ENCODE measurements at regions not wholly inside any gene's neighbourhood (a gene's known extent, or its start where the extent isn't known, plus 50 kb on each side); places are given as distances from the start of the nearest gene placed in this dataset.
A peak's percentile ranks its signal among the peaks of the same experiment; 100 is the strongest.

DNA sequence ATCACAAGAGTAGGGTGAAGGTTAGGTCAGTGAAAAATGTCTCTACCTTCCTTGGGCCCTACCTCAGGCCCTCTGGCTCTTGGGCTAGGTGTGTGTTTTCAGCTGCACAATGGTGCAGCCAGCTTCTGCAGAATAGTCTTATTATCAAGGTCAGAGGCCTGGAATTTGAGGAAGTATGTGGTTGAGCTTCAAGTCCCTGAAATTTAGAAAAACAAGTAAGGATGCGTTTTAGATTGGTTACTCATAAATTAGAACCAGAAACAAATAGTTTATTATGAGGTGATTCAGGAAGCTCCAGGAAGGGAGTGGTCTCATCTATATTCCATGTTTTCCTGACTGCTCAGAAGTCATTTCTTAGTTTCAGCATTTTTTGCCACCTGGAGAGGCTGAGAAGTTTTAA lies 204.2 kb upstream of the CELF4 start:
- no peak for DNase-seq

DNA sequence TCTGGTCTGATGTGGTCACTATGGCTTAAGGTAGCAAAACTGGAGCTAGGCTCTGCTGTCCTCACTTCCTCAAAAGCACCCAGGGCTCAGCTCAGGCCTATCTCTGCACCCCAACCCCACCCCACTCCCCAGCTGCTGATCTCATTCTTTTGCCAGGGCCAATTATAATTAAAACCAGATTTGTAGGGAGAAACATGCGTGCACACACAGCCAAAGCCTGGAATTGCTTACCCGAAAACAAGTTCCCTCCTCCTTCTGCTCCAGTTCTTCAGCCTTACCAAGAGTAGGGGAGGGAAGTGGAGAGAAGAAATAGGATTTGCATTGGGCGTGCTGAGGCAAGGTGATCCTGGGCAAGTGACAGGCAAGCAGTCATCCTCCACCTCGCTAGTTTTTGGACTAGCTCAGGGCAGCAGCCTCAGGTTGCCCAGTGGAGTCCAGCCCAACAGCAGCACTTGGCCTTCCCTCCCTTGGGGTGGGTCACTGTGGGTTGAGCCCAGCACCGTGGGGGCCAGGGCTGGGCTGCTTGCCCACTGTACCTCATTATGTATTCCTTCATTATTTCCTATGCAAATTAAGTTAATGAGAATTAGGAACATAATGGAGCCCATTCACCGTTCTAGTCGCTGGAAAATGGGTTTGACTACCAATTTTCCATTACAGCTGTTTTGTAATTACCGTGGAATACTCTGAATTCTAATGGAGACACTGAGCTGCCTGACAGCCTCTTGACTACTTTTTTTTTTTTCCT lies 199.1 kb upstream of the CELF4 start:
- no peak for DNase-seq

GRCh38 chr18:37762076-37762621 lies 196.6 kb upstream of the CELF4 start:
- no peak for DNase-seq

GRCh38 chr18:37754141-37754540 lies 188.5 kb upstream of the CELF4 start:
- no peak for DNase-seq

- DNase-seq = no peak
Observed at GRCh38 chr18:37742436-37742835, 176.8 kb upstream of the CELF4 start.

DNA sequence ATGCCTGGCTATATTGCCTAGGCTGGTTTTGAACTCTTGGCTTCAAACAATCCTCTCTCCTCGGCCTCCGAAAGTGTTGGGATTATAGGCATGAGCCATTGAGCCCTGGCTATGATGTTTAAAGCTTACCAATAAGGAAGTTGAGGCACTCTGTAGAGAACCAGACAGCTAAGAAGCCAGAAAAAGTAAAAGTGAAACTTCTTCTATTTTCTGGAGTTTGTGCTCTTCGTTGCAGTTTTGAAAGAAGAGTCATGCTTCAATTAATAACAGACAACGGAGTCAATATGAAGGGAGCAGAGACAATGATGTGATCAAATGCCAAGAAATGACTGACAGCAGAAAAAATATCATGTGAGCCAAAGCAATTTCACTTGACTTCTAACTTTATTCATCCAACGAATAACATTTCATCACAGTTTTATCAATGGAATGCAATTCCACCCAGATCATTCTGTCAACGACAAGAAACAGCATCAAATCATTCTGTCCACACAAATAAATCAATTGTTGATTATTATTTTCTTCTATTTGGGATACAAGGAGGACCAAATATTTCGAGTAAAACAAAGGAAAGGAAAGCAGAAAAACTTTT lies 175.5 kb upstream of the CELF4 start:
- DNase-seq = no peak

- DNase-seq = no peak
Observed at GRCh38 chr18:37734406-37734805, 168.8 kb upstream of the CELF4 start.

DNA sequence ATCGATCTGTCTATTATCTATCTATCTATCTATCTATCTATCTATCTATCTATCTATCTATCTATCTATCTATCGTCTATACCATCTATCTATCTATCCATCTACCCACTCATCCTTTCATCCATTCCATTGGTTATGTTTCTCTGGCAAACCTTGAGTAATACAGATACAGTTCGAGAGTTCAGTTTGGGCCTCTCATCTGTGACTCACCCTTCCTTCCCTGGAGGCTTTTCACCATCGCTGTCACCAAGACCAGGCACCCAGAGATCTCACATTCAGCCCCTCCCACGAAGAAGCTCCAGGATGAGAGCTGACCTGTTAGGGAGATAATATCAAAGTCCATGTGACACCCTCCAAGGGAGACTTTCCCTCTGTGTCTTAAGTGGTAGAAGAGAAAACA lies 164.1 kb upstream of the CELF4 start:
- no peak for DNase-seq

DNA sequence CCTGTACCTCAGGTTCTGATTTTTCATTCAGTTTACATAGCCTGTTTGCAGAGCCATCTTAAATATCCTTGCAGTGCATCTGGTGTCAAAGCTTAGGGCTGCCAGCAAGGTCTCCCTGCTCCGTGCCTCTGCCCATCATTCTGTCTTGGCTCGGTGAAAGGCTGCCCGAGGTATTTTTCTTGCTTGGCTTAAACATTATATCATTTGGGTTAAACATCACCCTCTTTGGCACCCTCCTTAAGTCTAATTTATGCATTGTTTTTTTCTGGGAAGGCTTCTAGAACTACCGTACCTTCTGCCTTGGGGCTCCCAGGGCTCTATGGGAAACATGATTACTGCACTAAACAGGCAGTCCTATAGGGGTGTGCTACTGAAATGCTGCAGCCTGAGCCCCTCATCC lies 158.6 kb upstream of the CELF4 start:
- DNase-seq = no peak

GRCh38 chr18:37721544-37722522 lies 156.2 kb upstream of the CELF4 start:
- no peak for DNase-seq

GRCh38 chr18:37720663-37721062 lies 155.1 kb upstream of the CELF4 start:
- DNase-seq = no peak

DNA sequence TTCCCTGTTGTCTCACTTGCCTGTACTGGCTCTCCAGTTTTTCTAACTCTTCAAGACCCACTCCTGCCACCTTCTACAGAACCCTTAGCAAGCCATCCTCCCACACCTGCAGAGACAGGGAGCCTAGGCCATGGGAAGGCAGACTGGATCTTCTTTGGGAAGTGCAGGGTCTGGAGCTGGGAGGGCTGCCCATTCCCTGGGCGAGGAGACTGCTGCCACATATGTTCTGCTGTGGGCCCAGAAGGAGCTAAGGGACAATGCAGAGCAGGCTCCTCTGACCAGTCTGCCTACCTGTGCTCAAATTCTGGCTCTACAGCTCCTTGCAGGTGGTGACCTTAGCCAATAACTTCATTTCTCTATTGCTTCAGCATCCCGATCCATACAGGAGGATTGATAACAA lies 152.1 kb upstream of the CELF4 start:
- no peak for DNase-seq

DNA sequence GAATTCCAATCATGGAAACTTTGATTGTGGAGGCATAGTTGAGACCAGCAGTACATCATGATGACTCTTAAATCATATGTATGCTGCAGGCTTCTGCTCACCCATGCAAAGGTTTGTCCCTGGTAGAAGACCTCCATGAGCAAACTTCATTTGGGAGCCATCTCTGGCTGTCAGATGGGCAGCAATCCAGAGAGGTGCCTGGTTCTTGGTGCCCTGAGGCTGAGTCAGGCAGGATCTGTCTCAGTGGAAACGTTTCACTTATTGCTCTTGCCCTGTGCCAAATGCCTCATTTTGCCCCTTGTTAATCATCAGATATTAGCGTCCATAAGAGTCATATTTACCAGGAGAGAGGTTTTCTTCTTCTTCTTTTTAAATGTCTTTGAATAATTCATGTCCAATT lies 151.5 kb upstream of the CELF4 start:
- DNase-seq = no peak

DNA sequence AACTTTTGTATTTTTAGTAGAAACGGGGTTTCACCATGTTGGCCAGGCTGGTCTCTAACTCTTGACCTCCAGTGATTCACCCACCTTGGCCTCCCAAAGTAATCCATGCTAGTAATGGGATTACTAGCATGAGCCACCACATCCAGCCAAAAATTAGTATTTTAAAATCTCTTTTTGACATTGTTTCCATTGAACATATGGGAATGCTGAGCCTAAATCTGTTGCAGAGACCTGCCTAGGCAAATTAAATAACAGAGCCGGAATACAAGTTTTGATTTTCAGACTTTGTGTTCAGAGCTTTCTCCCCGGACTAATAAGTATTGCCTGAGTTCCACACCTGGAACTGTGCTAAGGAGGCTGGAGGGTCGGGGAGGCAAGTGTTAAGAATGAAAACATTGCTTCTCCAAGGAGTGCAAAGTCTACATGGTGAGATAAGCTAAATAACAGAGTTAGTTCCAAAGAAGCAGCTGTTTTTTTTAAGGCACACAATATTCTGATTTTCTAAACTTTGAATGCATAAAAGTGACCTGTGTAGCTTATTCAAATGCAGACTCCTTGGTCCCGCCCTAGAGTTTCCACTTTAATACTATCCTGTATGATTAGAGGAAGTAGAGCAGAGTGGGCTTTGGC lies 150.6 kb upstream of the CELF4 start:
- DNase-seq = no peak

GRCh38 chr18:37714691-37715090 lies 149.1 kb upstream of the CELF4 start:
- no peak for DNase-seq

GRCh38 chr18:37712776-37713175 lies 147.2 kb upstream of the CELF4 start:
- DNase-seq = no peak

DNA sequence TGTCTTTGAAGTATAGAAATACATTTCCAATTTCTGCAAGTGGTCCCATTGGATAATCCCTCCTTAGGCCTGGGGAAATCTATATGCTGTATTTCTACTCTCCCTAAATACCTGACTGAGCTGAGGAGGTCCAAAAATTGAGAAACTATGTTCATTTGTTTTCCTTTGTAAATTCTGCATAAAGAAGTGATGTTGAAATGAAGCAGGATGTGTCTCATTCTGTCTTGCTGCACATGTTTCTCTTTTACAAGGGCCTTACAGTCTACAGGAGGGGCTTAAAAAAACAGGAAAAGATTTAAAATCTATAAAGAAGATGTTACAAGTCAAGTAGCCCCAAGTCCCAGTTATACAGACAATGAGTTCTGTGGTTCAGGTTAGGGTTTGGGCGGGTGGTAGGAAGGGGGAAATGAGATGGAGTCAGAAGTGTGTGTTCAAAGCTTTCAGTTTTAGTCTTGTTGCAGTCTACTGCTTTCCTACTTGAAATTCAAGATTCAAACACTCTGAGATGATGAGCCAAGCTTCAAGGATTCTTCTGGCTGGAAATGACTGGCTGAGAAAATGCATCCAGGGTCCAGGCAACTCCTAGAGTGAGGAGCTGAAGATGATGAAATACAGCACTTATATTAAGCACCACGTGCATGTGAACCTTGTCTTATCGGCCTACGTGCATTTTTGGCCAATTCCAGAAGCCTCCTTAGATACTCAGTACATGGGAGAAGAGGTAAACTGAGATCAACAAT lies 146.3 kb upstream of the CELF4 start:
- no peak for DNase-seq

DNA sequence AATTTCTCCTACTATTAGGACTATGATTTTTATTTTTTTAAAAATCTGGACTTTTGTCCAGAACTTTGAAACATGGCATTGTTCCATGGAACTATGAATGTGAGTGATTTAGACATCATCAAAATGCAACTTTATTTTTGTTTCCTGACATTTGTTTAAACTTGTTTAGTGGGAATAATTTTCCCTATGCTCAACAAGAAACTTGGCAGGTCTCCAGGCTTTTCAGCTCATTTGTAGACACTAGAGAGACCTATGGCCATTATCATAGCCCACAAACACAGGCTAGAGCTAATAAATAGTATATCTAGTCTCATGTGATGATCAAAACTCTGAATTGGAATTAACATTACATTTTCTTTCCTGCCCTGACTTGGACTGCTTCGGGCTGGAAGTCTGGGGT lies 145.1 kb upstream of the CELF4 start:
- peak; percentile 26 for DNase-seq

GRCh38 chr18:37709740-37710139 lies 144.1 kb upstream of the CELF4 start:
- no peak for DNase-seq

- DNase-seq = no peak
Observed at GRCh38 chr18:37705016-37705415, 139.4 kb upstream of the CELF4 start.

- DNase-seq = no peak
Observed at GRCh38 chr18:37702841-37703240, 137.2 kb upstream of the CELF4 start.

DNA sequence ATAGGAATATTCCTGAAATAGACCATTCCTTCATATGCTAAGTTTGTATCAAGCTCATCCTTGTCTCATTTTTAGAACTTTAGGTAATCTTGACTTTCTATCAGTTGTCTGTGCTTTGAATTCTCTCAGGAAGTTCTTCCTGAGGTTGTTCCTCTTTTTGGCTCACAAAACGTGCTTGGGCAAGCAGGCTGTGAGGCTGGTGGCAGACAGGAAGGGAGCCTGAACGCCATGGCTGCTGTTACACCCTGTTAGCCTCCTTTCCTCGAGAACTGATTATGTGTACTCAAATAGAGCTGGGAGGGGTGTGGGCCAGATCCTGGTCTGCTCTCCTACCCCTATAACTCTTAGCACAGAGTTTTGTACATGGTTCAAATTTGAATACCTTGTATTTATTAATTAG lies 136.4 kb upstream of the CELF4 start:
- no peak for DNase-seq

Measured in femur (tissue), 1 donor.